ENCODE measurements at regions not wholly inside any gene's neighbourhood (a gene's known extent, or its start where the extent isn't known, plus 50 kb on each side); places are given as distances from the start of the nearest gene placed in this dataset.

DNA sequence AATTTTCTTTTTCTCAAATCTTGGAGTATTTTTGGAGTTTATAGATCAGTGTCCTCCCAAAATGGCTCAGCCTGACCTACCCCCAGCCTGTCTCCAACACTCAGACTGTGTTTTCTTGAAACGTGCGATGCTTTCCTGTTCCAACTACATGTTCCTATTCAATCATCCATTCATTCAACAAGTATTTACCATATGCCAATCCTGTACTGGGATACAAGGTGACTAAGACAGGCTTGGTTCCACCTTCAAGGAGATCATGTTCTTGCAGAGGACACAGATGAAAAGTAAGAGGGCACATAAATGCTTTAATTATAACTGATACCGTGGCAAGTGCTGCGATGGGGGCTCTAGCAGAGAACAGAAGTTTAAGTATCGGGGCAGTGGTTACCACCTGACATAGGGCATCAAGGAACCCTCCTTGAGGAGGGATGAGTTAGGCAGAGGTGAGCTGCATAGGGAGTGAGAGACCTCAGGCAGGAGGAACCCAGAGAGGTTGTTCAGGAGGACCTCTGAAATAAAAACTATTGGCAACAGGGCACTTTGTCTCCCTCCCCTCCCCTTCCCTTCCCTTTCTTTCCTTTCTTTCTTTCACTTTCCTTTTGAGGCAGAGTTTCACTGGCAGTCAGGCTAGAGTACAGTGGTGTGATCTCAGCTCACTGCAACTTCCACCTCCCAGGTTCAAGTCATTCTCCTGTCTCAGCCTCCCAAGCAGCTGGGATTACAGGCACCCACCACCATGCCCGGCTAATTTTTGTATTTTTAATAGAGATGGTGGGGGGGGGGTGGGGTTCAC is 469.0 kb downstream of the EPHA4 start:
- no peak for DNase-seq (ENCODE audit: low spot score)

DNA sequence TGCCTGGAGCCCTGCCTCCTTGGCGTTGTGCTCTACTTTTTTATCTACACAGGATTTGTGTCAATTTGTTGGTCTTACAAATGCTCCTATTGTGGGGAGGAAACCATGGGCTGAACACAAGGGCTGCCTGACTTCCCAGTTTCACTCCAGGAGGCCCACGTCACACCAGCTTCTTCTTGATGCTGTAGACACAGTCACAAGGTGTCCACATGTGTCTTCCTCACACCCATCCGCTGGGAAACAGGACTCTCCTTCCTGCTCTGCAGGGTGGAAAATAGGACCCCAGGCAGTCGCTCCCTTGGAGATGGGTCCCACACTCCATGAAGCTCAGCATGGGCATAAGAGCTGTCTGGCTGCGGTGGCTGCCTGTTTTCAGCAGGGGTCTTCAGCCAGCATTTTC is 468.2 kb downstream of the EPHA4 start:
- DNase-seq (ENCODE audit: low spot score): peak; percentile 36

GRCh38 chr2:221104361-221104811 is 467.7 kb downstream of the EPHA4 start:
- DNase-seq (ENCODE audit: low spot score): peak; percentile 77

- no peak for DNase-seq (ENCODE audit: low spot score)
Observed at GRCh38 chr2:221106241-221106640, 465.9 kb downstream of the EPHA4 start.

DNA sequence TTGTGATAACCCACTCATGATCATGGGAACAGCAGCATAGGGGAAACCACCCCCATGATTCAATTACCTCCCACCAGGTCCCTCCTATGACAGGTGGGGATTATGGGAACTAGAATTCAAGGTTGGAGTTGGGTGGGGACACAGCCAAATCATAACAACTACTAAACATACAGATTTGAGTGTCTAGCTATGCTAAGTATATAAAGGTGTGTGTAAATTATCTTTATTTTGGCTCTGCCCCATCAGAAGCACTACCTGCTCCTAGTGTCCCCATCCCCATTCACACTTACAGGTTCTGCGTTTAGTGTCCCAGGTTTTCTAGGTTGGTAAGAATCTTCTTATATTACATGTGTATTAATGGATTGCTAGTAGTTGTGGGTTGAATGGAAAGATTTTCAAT is 464.7 kb downstream of the EPHA4 start:
- DNase-seq (ENCODE audit: low spot score): no peak

DNA sequence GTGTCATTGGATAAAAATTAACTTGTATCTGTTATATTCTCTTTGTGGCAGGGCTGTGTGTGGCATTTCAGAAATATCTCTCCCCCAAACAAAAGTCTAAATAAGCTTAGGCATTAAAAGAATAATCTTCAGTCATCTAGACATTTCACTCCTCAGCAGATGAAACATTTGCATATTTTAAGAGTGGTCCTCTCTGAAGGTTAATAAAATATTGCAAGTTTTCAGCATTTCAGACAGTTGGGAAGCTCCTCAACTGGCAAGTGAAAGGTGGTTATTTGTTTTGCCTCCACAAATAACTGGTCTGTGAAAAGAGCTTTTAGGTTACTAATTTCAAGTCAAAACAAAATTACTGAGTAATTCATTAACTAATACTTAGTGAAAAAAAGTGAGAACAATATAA is 462.6 kb downstream of the EPHA4 start:
- DNase-seq (ENCODE audit: low spot score): no peak

DNA sequence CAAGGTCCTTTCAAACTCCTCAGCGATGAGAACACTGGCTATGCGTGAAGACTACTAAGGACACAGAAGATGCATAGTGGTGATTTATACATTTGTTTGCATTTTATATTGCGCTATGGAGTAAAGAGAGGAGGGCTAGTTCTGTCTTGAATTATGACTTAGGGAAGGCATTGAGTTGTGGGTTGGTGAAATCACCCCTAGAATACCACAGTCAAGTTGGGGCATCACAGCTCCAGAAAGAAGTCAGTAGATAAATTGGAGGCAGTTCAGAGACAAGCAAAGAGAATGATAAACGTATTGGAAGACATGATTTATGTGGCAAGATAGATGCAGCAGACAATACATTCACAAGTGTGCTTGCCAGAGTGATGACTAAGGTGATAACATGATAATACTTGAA is 460.4 kb downstream of the EPHA4 start:
- DNase-seq (ENCODE audit: low spot score): no peak

GRCh38 chr2:221112744-221113143 is 459.4 kb downstream of the EPHA4 start:
- DNase-seq (ENCODE audit: low spot score): no peak

GRCh38 chr2:221115944-221116343 is 456.2 kb downstream of the EPHA4 start:
- DNase-seq (ENCODE audit: low spot score): no peak

DNA sequence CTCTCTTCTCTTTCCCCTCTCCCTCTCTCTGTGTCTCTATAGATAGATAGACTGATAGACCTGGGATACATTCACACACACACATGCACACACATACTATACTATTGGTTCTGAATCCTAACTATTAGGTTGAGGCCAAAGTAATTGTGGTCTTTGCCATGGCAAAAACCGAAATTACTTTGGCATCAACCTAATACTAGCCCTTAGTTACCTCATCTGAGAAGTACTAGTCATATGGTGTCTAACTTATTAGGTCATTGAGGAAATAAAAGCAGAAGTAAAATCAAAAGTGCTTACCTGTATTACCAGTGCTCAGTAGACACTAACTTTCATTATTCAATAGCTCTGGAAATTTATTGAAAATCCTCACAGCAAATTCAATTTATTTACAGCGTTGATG is 451.5 kb downstream of the EPHA4 start:
- no peak for DNase-seq (ENCODE audit: low spot score)

DNA sequence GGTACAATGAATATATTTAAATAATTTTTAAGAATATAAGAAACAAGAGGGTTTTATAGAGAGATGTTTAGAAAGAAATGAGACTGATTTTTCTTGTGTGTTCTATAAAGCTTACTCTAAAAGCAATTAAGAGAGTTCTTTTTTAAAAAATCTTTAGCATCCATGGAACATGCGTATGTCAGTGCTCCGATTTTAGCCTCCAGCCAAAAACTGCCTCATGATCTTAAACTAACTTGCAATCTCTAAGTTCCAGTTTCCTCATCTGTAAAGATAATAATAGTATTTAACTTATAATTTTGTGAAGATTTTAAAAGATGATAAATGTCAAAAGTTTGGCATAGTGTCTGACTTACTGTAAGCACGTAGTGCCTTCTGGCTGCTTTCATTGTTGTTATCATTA is 448.7 kb downstream of the EPHA4 start:
- no peak for DNase-seq (ENCODE audit: low spot score)

GRCh38 chr2:221124532-221125240 is 447.4 kb downstream of the EPHA4 start:
- no peak for DNase-seq (ENCODE audit: low spot score)

DNA sequence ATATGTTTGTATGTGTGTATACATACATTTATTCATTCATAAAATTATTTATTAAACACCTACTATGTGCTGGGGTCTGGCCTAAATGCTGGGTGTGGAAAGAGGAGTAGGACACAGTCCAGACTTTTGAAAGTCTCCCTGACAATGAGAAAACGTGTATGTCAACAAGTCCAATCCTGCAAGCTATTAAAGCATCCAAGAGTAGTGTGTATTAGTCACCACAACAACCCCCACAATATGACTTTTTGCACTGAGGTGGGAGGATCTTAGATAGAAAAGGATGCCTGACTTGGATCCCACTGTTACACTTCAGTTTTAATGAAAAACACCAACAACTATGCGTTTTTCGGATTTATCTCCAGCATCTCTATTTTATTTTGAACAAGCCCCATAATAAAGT is 446.4 kb downstream of the EPHA4 start:
- DNase-seq (ENCODE audit: low spot score): no peak

DNA sequence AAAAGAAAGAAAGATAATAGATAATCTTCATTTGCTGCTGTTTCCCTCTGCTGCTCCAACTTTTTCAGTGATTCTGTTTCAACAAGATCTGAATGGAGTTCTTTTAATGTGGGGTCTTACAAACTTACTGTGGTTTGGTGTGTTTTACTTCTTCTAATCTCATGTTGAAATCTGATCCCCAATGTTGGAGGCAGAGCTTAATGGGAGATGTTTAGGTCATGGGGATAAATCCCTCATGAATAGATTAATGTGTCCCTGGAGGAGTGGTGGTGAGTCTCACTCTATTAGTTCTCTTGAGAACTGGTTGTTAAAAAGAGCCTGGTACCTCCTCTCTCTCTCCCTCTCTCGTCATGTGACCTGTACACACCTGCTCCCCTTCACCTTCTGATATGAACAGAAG is 442.4 kb downstream of the EPHA4 start:
- no peak for DNase-seq (ENCODE audit: low spot score)

GRCh38 chr2:221130431-221130830 is 441.7 kb downstream of the EPHA4 start:
- no peak for DNase-seq (ENCODE audit: low spot score)

- no peak for DNase-seq (ENCODE audit: low spot score)
Observed at GRCh38 chr2:221133941-221134340, 438.2 kb downstream of the EPHA4 start.

GRCh38 chr2:221134718-221135117 is 437.4 kb downstream of the EPHA4 start:
- no peak for DNase-seq (ENCODE audit: low spot score)

GRCh38 chr2:221135699-221136098 is 436.4 kb downstream of the EPHA4 start:
- DNase-seq (ENCODE audit: low spot score): no peak

GRCh38 chr2:221137385-221137784 is 434.7 kb downstream of the EPHA4 start:
- no peak for DNase-seq (ENCODE audit: low spot score)

- no peak for DNase-seq (ENCODE audit: low spot score)
Observed at GRCh38 chr2:221142341-221142740, 429.8 kb downstream of the EPHA4 start.

DNA sequence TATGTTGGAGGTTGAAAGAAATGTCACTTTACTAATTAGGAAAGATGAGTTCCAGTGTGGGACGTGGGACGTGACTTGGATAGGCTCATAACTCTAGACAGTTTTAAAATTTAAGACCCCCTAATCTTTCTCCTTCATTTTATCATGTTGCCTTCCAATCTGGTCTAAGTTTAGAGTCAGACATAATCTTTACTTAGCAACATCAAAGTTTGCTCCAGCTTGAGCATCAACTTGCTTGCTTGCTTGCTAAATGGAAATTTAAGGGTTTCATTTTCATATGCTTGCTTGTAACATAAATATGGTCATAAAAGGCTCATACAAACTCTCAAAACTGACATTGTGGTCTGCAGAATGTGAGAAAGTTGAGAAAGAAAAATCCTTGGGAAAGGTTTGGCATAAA is 428.9 kb downstream of the EPHA4 start:
- DNase-seq (ENCODE audit: low spot score): no peak

- DNase-seq (ENCODE audit: low spot score): no peak
Observed at GRCh38 chr2:221144909-221145308, 427.2 kb downstream of the EPHA4 start.

DNA sequence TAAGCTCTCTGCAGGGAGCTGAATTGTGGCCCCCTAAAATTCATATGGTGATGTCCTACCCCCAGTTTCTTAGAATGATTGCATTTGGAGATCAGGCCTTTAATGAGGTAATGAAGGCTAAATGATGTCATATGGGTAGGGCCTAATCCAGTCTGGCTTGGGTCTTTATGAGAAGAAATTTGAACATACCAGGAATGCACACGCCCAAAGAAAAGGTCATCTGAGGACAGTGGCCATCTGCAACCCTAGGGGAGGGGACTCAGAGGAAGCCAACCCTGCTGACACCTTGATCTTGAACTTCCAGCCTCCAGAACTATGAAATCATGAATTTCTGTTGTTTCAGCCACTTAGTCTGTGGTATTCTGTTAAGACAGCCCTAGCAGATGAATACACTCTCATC is 426.7 kb downstream of the EPHA4 start:
- no peak for DNase-seq (ENCODE audit: low spot score)

DNA sequence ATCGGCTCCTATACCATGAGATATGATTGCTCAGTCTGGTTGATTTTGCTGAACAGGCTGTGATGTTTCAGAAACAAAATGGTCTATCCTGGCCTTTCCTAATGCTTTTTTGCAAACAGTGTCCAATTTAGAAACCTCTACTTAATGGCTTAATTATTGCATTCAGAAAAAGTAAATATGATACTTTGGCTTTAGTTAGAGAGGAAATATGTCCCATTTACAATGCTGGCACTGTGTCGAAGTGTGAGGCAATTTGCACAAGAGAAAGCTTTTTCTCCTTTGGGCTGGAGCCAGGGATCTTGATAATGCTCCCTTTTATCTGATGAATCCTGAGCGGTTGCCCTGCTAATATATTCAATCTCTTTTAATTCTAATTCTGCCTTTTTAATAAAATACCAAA is 418.9 kb downstream of the EPHA4 start:
- peak; percentile 72 for DNase-seq (ENCODE audit: low spot score)

All from Ammon's horn (tissue), 1 donor.